HG03469 (cell line): ENCODE measurements at regions not wholly inside any gene's neighbourhood (a gene's known extent, or its start where the extent isn't known, plus 50 kb on each side); places are given as distances from the start of the nearest gene placed in this dataset.
"Not testable (repeated sequence)": the region's sequence is repeated elsewhere in the genome, so short reads cannot be mapped to it uniquely, and the experiment has no call there.

Source experiments
- ATAC-seq: cut with Tn5 transposase; IDR thresholded peaks from one replicate; pipeline ENCODE4 v1.9.1; 2021; ENCODE audit warnings: mild to moderate bottlenecking, moderate library complexity, moderate number of reproducible peaks; ENCODE audit not compliant: unreplicated experiment

GRCh38 chr19:30102239-30102638, 160.2 kb downstream of the URI1 start:
- ATAC-seq = no peak

- no peak for ATAC-seq
Observed at GRCh38 chr19:30102666-30103065, 160.6 kb downstream of the URI1 start.

GRCh38 chr19:30103981-30104380, 161.9 kb downstream of the URI1 start:
- no peak for ATAC-seq

GRCh38 chr19:30105316-30105715, 163.3 kb downstream of the URI1 start:
- no peak for ATAC-seq

- ATAC-seq = no peak
Observed at GRCh38 chr19:30105727-30106126, 163.7 kb downstream of the URI1 start.

GRCh38 chr19:30106417-30107095, 164.5 kb downstream of the URI1 start:
- ATAC-seq = no peak

- no peak for ATAC-seq
Observed at GRCh38 chr19:30107251-30107650, 165.2 kb downstream of the URI1 start.

GRCh38 chr19:30109565-30109964, 167.5 kb downstream of the URI1 start:
- no peak for ATAC-seq

GRCh38 chr19:30111021-30111855, 169.2 kb downstream of the URI1 start:
- ATAC-seq = no peak

- ATAC-seq = no peak
Observed at GRCh38 chr19:30112171-30112570, 170.1 kb downstream of the URI1 start.

GRCh38 chr19:30112666-30113065, 170.6 kb downstream of the URI1 start:
- no peak for ATAC-seq

GRCh38 chr19:30113186-30113585, 171.1 kb downstream of the URI1 start:
- no peak for ATAC-seq

- ATAC-seq = not testable (repeated sequence)
Observed at GRCh38 chr19:30114095-30114494, 172.1 kb downstream of the URI1 start.

GRCh38 chr19:30115947-30116346, 173.9 kb downstream of the URI1 start:
- ATAC-seq = no peak

GRCh38 chr19:30116530-30116929, 174.5 kb downstream of the URI1 start:
- no peak for ATAC-seq

GRCh38 chr19:30116984-30117555, 175.0 kb downstream of the URI1 start:
- ATAC-seq = no peak

- no peak for ATAC-seq
Observed at GRCh38 chr19:30117636-30118145, 175.7 kb downstream of the URI1 start.

GRCh38 chr19:30118221-30118620, 176.2 kb downstream of the URI1 start:
- ATAC-seq = no peak

GRCh38 chr19:30118760-30119159, 176.7 kb downstream of the URI1 start:
- no peak for ATAC-seq

- no peak for ATAC-seq
Observed at GRCh38 chr19:30119180-30119908, 177.3 kb downstream of the URI1 start.

GRCh38 chr19:30120860-30121484, 178.9 kb downstream of the URI1 start:
- ATAC-seq = no peak
